NB4 (cell line): ENCODE measurements at regions not wholly inside any gene's neighbourhood (a gene's known extent, or its start where the extent isn't known, plus 50 kb on each side); places are given as distances from the start of the nearest gene placed in this dataset.

Source experiments
- DNase-seq: peaks from one replicate; pipeline ENCODE4 v3.0.0; 2010; ENCODE audit warnings: low read depth
- H3K4me3 ChIP-seq: one replicate; pipeline ENCODE4 v1.5.1; 2011; ENCODE audit warnings: mild to moderate bottlenecking, low read depth, low read length, moderate library complexity
- CTCF ChIP-seq: IDR thresholded peaks from one replicate; pipeline ENCODE4 v1.5.1; 2012; ENCODE audit warnings: low read depth, low read length
- MYC ChIP-seq: IDR thresholded peaks from 2 replicates; pipeline ENCODE4 v1.6.1; 2011; ENCODE audit warnings: low read depth, low read length
- POLR2A ChIP-seq: IDR thresholded peaks from 2 replicates; pipeline ENCODE4 v1.6.1; 2011; ENCODE audit warnings: mild to moderate bottlenecking; ENCODE audit not compliant: insufficient read length; ENCODE audit errors: extremely low read depth
- TF ChIP-seq, protein P1 (sequence below): IDR thresholded peaks from 2 replicates; pipeline ENCODE4 v1.6.1; 2011; ENCODE audit warnings: low read depth, low read length

DNA sequence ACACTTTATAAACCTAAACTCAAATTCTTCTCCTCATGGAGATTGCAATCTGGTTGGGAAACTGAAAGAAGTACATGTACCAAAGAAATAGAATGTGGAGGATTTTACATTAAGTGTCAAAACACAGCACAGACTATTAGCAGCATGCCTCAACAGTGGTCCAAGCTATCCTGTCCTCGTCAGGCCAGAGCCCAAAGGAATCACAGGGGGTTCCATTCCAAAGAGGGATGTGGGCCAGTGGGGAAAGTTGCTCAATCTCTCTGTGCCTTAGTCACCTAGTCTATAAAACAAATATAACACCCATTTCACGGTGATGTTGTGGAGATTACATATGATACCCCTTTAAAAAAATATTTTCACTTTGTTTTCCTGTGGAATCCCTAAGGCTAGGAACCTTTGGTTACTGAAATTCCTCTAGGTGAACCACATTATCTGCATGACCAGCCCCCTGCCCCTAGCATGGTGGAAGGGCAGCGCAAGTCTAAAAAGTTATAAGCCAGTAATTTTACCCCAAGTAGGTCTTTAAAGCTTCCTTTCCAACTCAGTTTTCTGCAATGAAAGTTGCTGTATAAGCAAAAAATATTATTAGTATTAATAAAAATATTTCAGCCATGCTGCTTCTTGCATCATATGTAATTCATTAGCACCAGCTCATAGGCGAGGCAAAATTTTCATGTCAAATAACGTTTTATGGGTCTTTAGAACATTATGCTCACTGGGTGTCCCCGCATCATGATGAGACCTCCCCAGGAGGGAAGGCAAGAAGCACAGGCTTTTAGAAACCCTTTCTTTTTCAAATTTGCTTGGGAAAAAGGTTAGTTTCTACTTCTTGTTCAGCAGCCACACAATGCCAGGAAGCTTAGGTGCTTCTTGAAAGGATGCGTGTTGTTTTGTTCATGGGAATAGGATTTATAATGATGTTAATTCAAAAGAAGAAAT lies 548.8 kb upstream of the PKN2 start:
- no peak for DNase-seq
- TF ChIP-seq MYC (no peak), CTCF (no peak), POLR2A (no peak)
- TF ChIP-seq, protein P1, sequence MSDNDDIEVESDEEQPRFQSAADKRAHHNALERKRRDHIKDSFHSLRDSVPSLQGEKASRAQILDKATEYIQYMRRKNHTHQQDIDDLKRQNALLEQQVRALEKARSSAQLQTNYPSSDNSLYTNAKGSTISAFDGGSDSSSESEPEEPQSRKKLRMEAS, result no peak
- H3K4me3 ChIP-seq, result no peak overlapping the region

- TF ChIP-seq, protein P1, result no peak
- TF ChIP-seq MYC (no peak), POLR2A (no peak), CTCF (no peak)
- no peak for DNase-seq
- H3K4me3 ChIP-seq, result no peak overlapping the region
Observed at GRCh38 chr1:88139633-88140032, 544.4 kb upstream of the PKN2 start.

DNA sequence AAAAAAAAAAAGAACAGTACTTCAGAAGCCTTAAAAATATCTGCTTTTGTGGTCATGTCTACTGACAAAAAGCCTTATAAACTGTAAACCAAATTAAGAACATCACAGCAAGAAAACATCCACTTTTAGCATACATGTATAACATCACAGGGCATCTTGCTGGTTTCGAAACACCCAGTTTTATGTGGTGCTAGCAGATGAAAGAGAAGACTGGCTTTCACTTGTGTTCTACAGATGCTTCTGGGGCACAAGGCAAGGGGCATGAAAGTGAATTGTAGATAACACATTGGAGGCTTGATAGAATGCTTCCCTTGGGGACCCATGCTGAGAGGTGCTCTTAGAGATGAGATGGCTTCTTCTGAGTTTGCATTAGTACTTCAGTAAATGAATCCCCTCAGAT lies 543.7 kb upstream of the PKN2 start:
- DNase-seq, result no peak
- no peak overlapping the region for H3K4me3 ChIP-seq
- TF ChIP-seq, protein P1, result no peak
- no peak for TF ChIP-seq POLR2A
- TF ChIP-seq MYC, result no peak
- no peak for TF ChIP-seq CTCF

DNA sequence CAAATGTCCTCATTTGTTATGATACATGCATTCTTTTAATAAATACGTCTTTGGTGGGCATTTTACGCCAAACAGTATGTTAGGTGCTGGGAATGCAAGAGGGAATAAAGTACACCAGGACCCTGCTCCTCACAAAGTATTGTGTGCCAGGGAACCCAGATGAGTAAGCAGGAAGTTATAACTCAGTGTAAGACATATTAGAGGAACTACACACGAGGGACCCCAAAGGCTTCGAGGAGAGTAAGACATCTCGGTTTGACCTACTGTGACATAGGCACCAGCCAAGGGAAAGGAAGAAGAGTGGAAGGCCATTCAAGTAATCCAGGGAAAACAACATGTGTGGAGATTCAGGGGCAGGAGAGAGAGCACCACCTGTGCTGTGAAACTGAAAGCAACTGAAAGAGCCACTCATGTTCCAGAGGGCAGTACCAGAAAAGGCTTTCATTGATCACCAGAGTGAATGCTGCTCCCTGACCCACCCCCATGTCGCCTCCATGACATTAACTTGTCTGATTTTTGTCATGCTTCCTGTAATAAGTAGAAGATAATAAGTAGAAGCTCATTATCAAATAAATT lies 542.5 kb upstream of the PKN2 start:
- TF ChIP-seq, protein P1, result no peak
- TF ChIP-seq CTCF, result no peak
- TF ChIP-seq POLR2A, result no peak
- no peak for TF ChIP-seq MYC
- H3K4me3 ChIP-seq, result no peak overlapping the region
- DNase-seq, result peak; percentile 10

GRCh38 chr1:88145752-88146151 lies 538.3 kb upstream of the PKN2 start:
- no peak overlapping the region for H3K4me3 ChIP-seq
- no peak for DNase-seq
- TF ChIP-seq CTCF, result no peak
- no peak for TF ChIP-seq POLR2A
- no peak for TF ChIP-seq MYC
- TF ChIP-seq, protein P1, result no peak
